IPS DF 4.7 (cell line): ENCODE measurements at regions not wholly inside any gene's neighbourhood (a gene's known extent, or its start where the extent isn't known, plus 50 kb on each side); places are given as distances from the start of the nearest gene placed in this dataset.

Source experiments
- DNase-seq: peaks from one replicate; pipeline ENCODE4 v3.0.0-alpha.2; 2013; ENCODE audit warnings: low spot score; ENCODE audit errors: extremely low read depth

- DNase-seq, result no peak
These were observed 453.0 kb downstream of the EFNA5 start for GRCh38 chr5:107217721-107218130.

DNA sequence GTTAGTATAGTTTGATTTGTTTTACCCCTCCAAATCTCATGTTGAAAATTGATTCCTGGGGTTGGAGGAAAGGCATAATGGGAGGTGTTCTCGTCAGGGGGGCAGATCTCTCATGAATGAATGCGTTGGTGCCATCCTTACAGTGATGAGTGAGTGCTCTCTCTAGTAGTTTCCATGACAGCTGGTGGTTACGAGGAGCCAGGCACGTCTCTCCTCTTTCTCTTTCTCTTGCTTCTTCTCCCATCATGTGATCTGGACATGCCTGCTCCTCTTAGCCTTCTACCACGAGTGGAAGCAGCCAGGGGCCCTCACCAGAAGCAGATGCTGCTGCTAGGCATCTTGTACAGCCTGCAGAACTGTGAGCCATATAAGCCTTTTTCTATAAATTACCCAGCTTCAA, 454.1 kb downstream of the EFNA5 start:
- DNase-seq, result no peak

- DNase-seq, result no peak
These were observed 455.1 kb downstream of the EFNA5 start for GRCh38 chr5:107215611-107216010.

- no peak for DNase-seq
These were observed 457.7 kb downstream of the EFNA5 start for GRCh38 chr5:107213025-107213424.

- DNase-seq, result no peak
These were observed 459.1 kb downstream of the EFNA5 start for GRCh38 chr5:107211630-107212029.

- DNase-seq, result no peak
These were observed 461.9 kb downstream of the EFNA5 start for GRCh38 chr5:107208867-107209266.

GRCh38 chr5:107204413-107204812, 466.3 kb downstream of the EFNA5 start:
- DNase-seq, result no peak

- DNase-seq, result no peak
These were observed 467.5 kb downstream of the EFNA5 start for GRCh38 chr5:107203243-107203642.

GRCh38 chr5:107199756-107200155, 471.0 kb downstream of the EFNA5 start:
- DNase-seq, result no peak

GRCh38 chr5:107196500-107197059, 474.2 kb downstream of the EFNA5 start:
- DNase-seq, result no peak

- no peak for DNase-seq
These were observed 474.8 kb downstream of the EFNA5 start for GRCh38 chr5:107195890-107196395.

GRCh38 chr5:107184871-107185270, 485.9 kb downstream of the EFNA5 start:
- DNase-seq, result no peak

DNA sequence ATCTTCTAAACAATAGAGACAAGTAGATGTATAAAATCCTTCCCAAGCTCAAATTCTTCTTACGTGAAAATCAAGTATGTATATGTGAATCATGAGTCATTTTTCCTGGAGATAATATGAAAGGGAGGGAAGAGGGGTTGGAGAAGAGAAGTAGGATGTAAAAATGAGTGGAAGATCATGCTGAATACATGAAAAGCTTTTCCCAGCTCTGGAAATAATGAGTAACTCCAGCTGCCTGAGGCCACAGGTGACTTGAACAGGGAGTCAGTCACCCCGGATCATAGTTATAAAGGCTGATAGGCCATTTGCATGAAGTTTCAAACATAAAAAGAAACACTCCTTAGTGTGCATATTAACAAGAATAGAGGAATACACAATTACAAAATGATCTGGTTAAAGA, 486.7 kb downstream of the EFNA5 start:
- no peak for DNase-seq

- no peak for DNase-seq
These were observed 500.1 kb downstream of the EFNA5 start for GRCh38 chr5:107170620-107171019.

DNA sequence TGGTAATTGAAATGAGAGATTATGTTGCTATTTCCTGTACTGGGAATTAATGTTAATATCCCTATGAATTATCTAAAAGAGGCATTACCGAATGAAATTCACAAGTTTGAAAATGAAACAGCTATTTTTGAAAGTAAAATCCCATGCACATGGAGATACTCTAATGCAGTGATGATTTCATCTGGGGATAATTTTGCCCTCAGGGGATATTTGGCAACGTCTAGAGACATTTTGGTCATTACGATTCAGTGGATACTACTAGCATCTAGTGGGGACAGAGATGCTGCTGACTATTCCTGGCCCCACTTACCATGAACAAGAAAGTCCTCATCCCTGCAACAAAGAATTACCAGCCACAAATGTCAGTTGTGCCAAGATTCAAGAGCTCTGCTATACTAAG, 500.9 kb downstream of the EFNA5 start:
- DNase-seq, result no peak

- DNase-seq, result no peak
These were observed 501.6 kb downstream of the EFNA5 start for GRCh38 chr5:107168848-107169752.

- DNase-seq, result no peak
These were observed 502.7 kb downstream of the EFNA5 start for GRCh38 chr5:107168086-107168485.

DNA sequence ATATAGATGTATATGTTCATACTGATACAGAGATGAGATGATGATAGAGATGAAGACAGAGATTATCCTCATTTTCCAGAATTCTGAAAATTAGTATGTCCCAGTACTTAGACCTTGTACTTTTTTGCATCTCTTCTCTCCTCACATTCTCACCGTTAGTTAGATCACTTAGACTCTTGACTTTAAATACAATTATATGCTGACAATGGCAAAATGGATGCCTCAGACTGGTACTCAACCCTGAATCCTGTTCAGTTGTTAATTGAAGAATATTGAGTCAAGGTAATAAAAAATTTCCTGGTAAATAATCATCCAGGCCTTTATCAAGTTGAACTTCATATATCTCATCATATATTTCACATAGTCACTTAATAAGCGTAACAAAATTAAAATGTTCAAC, 505.4 kb downstream of the EFNA5 start:
- no peak for DNase-seq

DNA sequence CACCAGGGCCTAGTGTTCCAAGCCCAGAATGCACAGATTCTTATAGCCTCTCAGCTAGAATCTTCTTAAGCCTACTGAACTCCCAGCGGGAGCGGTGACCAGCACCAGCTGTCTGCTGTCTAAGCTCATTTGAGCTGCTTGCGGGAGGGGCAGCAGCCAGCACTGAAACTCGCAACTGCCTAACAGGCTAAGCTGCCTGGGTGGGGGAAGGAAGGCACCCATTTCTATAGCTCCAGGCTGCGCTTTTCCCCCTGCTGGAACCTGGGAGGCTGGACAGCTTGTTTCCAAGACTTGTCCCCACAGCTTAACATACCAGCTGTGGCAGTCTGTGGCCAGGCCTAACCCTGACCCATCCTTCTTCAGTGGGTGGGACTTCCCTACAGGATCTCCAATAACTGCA, 512.9 kb downstream of the EFNA5 start:
- no peak for DNase-seq

- no peak for DNase-seq
These were observed 515.0 kb downstream of the EFNA5 start for GRCh38 chr5:107155707-107156106.

DNA sequence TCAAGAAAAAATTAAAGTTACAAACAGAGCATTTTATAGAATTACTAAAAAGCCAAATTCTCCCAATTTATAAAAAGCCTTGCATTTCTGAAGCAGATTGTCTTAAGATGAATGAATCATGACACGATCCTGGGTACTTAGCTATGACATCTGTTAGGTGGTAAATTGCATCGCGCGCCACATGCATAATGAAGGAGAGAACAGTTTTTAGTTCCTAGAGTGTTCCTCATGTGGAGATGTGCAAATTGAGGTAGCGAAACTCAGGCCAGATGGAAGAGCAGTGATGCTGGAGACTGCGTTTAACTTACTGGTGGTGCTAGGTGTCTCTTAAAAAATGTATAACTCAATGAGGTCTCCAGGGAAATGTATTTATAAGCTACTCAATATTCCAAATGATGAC, 516.1 kb downstream of the EFNA5 start:
- no peak for DNase-seq

- no peak for DNase-seq
These were observed 517.5 kb downstream of the EFNA5 start for GRCh38 chr5:107153283-107153682.
